H1 (cell line): ENCODE measurements at regions not wholly inside any gene's neighbourhood (a gene's known extent, or its start where the extent isn't known, plus 50 kb on each side); places are given as distances from the start of the nearest gene placed in this dataset.

Source experiments
- ATF3 ChIP-seq: IDR thresholded peaks from 2 replicates; pipeline ENCODE4 v1.6.1; 2011; ENCODE audit warnings: low read depth, mild to moderate bottlenecking, low read length; ENCODE audit not compliant: insufficient read depth
- BCL11A ChIP-seq, 2 experiments: IDR thresholded peaks; one replicate each; pipeline ENCODE4 v1.6.1; 2011; ENCODE audit warnings: low read depth in 2 of 2, low read length in 2 of 2, mild to moderate bottlenecking in 2 of 2
- CHD1 ChIP-seq: IDR thresholded peaks from 2 replicates; pipeline ENCODE4 v1.6.1; 2012; ENCODE audit warnings: low read depth, low read length, improper control_type of control experiment
- CHD7 ChIP-seq: fragments of 300-600 bp; sonication (generic); IDR thresholded peaks from 2 replicates; pipeline ENCODE4 v1.7.1; 2012; ENCODE audit warnings: low read length, moderate library complexity, mild to moderate bottlenecking, inconsistent platforms; ENCODE audit not compliant: insufficient replicate concordance
- FOSL1 ChIP-seq: IDR thresholded peaks from 2 replicates; pipeline ENCODE4 v1.6.1; 2011; ENCODE audit warnings: mild to moderate bottlenecking, low read depth, low read length, moderate library complexity; ENCODE audit not compliant: insufficient read depth
- NANOG ChIP-seq: IDR thresholded peaks from 2 replicates; pipeline ENCODE4 v1.6.1; 2011; ENCODE audit warnings: low read length, low read depth, mild to moderate bottlenecking, inconsistent platforms; ENCODE audit not compliant: insufficient read depth, poor library complexity, severe bottlenecking
- POLR2AphosphoS5 ChIP-seq: IDR thresholded peaks from 2 replicates; pipeline ENCODE4 v1.6.1; 2011; ENCODE audit warnings: low read depth, low read length
- RBBP5 ChIP-seq: IDR thresholded peaks from 2 replicates; pipeline ENCODE4 v1.7.1; 2012; ENCODE audit warnings: low read depth, mild to moderate bottlenecking, inconsistent platforms, low read length, moderate library complexity, borderline replicate concordance
- RNF2 ChIP-seq: fragments of 200-900, 300-1000 bp; sonication (generic); IDR thresholded peaks from 2 replicates; pipeline ENCODE4 v1.7.1; 2016; ENCODE audit warnings: borderline replicate concordance, low read depth, mild to moderate bottlenecking, antibody characterized with exemption, low read length; ENCODE audit not compliant: poor library complexity, severe bottlenecking; ENCODE audit errors: missing control alignments

DNA sequence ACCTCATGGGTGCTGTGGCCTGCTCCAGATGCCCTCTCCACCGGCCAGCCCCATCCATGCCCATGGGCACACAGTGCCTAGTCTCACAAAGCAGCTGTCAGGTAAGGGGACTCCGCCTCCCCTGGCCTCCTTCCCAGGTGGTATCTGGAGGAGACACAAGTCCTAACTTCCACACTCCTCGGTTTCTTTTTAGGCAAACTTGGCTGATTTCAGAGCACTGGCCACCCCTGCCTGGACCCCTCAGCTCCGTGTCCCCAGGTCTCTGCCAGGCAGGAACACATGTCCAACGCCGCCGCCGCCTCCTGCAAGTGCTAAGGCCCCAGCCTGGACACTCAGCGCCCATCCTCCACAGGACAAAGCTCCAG is 324.1 kb upstream of the DIO3 start (continued):
- TF ChIP-seq CHD7 = no peak
- TF ChIP-seq NANOG = no peak
- no peak for TF ChIP-seq POLR2AphosphoS5
- no peak for TF ChIP-seq RNF2
- no peak for TF ChIP-seq ATF3
- no peak for TF ChIP-seq RBBP5
- no peak for TF ChIP-seq FOSL1
- no peak for TF ChIP-seq CHD1
- TF ChIP-seq BCL11A (IDR thresholded peaks at IDR 0.05; ENCODE audit: low read depth in 2 of 2, low read length in 2 of 2) = no peak
